Neuronal stem cell (in vitro differentiated cells): ENCODE measurements at regions not wholly inside any gene's neighbourhood (a gene's known extent, or its start where the extent isn't known, plus 50 kb on each side); places are given as distances from the start of the nearest gene placed in this dataset. TPM values are rescaled to one million over a fixed set of nuclear protein-coding genes. Genes with fewer than 3 reads are reported as not detected.

Experiments used
- DNase-seq: peaks from one replicate; pipeline ENCODE4 v3.0.0-alpha.2; 2013; ENCODE audit warnings: low spot score
- H2AFZ ChIP-seq: one replicate; pipeline ENCODE4 v1.6.1; 2013; ENCODE audit warnings: mild to moderate bottlenecking, low read length, inconsistent platforms
- H2AK5ac ChIP-seq: 2 replicates; pipeline ENCODE4 v1.6.1; 2013; ENCODE audit warnings: low read depth, mild to moderate bottlenecking, inconsistent platforms, low read length, moderate library complexity, mixed read lengths
- H2BK120ac ChIP-seq: 2 replicates; pipeline ENCODE4 v1.6.1; 2013; ENCODE audit warnings: low read depth, mild to moderate bottlenecking, inconsistent platforms, low read length, moderate library complexity, mixed read lengths
- H2BK12ac ChIP-seq: one replicate; pipeline ENCODE4 v1.6.1; 2013; ENCODE audit warnings: low read length, inconsistent platforms
- H2BK15ac ChIP-seq: 2 replicates; pipeline ENCODE4 v1.6.1; 2013; ENCODE audit warnings: mild to moderate bottlenecking, low read length, inconsistent platforms, mixed read lengths
- H2BK5ac ChIP-seq: one replicate; pipeline ENCODE4 v1.6.1; 2013; ENCODE audit warnings: inconsistent platforms, mild to moderate bottlenecking, low read length, moderate library complexity
- H3K14ac ChIP-seq: one replicate; pipeline ENCODE4 v1.6.1; 2013; ENCODE audit warnings: low read length, inconsistent platforms
- H3K18ac ChIP-seq: 2 replicates; pipeline ENCODE4 v1.6.1; 2013; ENCODE audit warnings: low read length, inconsistent platforms
- H3K23ac ChIP-seq: 2 replicates; pipeline ENCODE4 v1.6.1; 2013; ENCODE audit warnings: low read depth, mild to moderate bottlenecking, mixed read lengths, low read length, inconsistent platforms; ENCODE audit not compliant: poor library complexity
- H3K27ac ChIP-seq: replicated peaks from 3 replicates; pipeline ENCODE4 v1.5.1; 2013; ENCODE audit warnings: low read length, inconsistent platforms
- H3K27me3 ChIP-seq, 3 experiments: 2 replicates each; pipeline ENCODE4 v1.6.1; 2013; ENCODE audit warnings: low read length in 3 of 3, mild to moderate bottlenecking in 2 of 3, inconsistent platforms in 1 of 3, low read depth in 1 of 3, mixed read lengths in 1 of 3, moderate library complexity in 1 of 3; ENCODE audit not compliant: control insufficient read depth in 3 of 3, insufficient read depth in 3 of 3
- H3K36me3 ChIP-seq, 2 donors: replicated peaks in 1 of 2; 2 replicates each; pipeline ENCODE4 v1.6.1; 2013; ENCODE audit warnings: low read length in 2 of 2; ENCODE audit not compliant: control insufficient read depth in 2 of 2, insufficient read depth in 2 of 2
- H3K4ac ChIP-seq: 2 replicates; pipeline ENCODE4 v1.6.1; 2013; ENCODE audit warnings: inconsistent platforms, mild to moderate bottlenecking, low read length, moderate library complexity
- H3K4me1 ChIP-seq, 2 donors: 1 replicate in 1 of 2; 2 replicates in 1 of 2; pipeline ENCODE4 v1.6.1; 2013; ENCODE audit warnings: low read length in 2 of 2, low read depth in 1 of 2; ENCODE audit not compliant: control insufficient read depth in 2 of 2, insufficient read depth in 1 of 2
- H3K4me2 ChIP-seq: one replicate; pipeline ENCODE4 v1.6.1; 2013; ENCODE audit warnings: mild to moderate bottlenecking, low read length, inconsistent platforms; ENCODE audit not compliant: insufficient read depth, poor library complexity, severe bottlenecking
- H3K4me3 ChIP-seq, 2 donors: 2 replicates each; pipeline ENCODE4 v1.5.1; 2013; ENCODE audit warnings: low read length in 2 of 2, mild to moderate bottlenecking in 2 of 2, inconsistent platforms in 1 of 2, moderate library complexity in 1 of 2
- H3K79me1 ChIP-seq: one replicate; pipeline ENCODE4 v1.6.1; 2013; ENCODE audit warnings: low read depth, mild to moderate bottlenecking, inconsistent platforms, low read length, moderate library complexity
- H3K9ac ChIP-seq: one replicate; pipeline ENCODE4 v1.6.1; 2013; ENCODE audit warnings: mild to moderate bottlenecking, low read depth, low read length, inconsistent platforms; ENCODE audit not compliant: poor library complexity
- H3K9me3 ChIP-seq, 2 donors: replicated peaks in 1 of 2; 2 replicates each; pipeline versions ENCODE3 to v1.6.1; 2013; ENCODE audit warnings: low read length in 2 of 2, mild to moderate bottlenecking in 2 of 2, inconsistent platforms in 1 of 2, low read depth in 1 of 2, mixed read lengths in 1 of 2, moderate library complexity in 1 of 2; ENCODE audit not compliant: control insufficient read depth in 2 of 2, insufficient read depth in 1 of 2
- H4K8ac ChIP-seq: one replicate; pipeline ENCODE4 v1.6.1; 2013; ENCODE audit warnings: low read depth, mild to moderate bottlenecking, inconsistent platforms, low read length, moderate library complexity
- H4K91ac ChIP-seq: one replicate; pipeline ENCODE4 v1.6.1; 2013; ENCODE audit warnings: low read length, low read depth, mild to moderate bottlenecking, inconsistent platforms; ENCODE audit not compliant: poor library complexity
- WGBS, 2 donors: extraction: QIAGEN DNeasy Blood & Tissue Kit; methylation state at CpG; one replicate each; pipeline ENCODE4 v1.1.7; 2013; ENCODE audit warnings: missing lambda C conversion rate in 2 of 2, mixed read lengths in 1 of 2; ENCODE audit not compliant: insufficient read length in 2 of 2, insufficient replicate concordance in 1 of 2; ENCODE audit errors: extremely low coverage in 2 of 2; 5-methylcytosine and 5-hydroxymethylcytosine counted together
- small RNA-seq: library from polyadenylated mRNA; stranded (forward); fragments of <200 nt; extraction: miRNeasy Mini kit (QIAGEN cat#:217004); gene quantifications from one replicate; pipeline ENCODE3, GENCODE V24; 2013; ENCODE audit not compliant: insufficient read depth

DNA sequence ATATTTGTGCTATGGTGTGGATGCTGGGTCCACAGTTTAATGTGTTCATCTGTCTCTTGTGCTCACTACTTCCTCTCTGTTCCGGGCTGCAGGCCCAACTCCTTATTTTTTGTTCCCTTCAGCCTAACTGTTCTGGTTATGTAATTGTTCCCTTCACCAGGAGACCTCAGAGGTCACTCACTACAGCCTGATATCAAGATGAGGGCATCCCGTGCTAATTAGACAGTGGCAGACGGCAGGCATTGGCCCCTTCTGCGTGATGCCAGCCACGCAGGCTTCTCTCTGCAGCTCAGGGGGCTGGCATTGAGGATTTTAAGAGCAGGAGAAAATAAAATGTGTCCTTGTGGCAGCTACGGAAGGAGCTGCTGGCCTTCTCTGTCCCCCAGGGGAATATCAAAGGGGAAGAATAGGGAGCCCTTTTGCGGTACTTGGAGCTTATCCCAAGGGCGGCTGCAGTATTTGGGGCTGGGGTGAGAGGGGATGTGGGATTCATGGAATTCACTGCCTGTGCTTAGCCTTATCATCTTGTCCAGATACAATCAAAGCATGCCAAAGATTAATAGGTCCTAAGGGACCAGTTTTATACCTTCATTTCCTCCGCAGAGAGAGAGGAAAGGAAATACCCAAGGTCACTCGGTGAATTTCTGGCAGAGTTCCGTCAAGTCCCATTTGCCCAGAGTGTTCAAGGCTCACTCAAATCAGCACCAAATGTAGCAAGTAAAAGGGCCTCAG lies 53.3 kb upstream of the TRIB2 start:
- Histone ChIP-seq H3K4ac (no peak overlapping the region), H3K79me1 (no peaks in the 10 kb centered on the region), H2BK12ac (no peak overlapping the region), H3K18ac (no peak overlapping the region), H3K4me1 (peaks cover 0 to under 1% of the 10 kb centered on the region in 2 donors), H3K36me3 (no peaks in the 10 kb centered on the region), H2AK5ac (no peak overlapping the region), H3K27ac (no peak overlapping the region), H3K9ac (no peak overlapping the region), H3K14ac (no peak overlapping the region), H3K9me3 (peaks cover 4 to 22% of the 10 kb centered on the region in 2 donors), H3K23ac (no peak overlapping the region), H4K8ac (no peak overlapping the region), H3K27me3 (no peaks in the 10 kb centered on the region), H2BK5ac (no peak overlapping the region), H3K4me2 (no peak overlapping the region), H4K91ac (no peak overlapping the region), H2AFZ (no peak overlapping the region), H2BK120ac (no peak overlapping the region), H2BK15ac (no peak overlapping the region), H3K4me3 (no peak overlapping the region)
- DNase-seq: no peak
- no CpG with 5 or more reads among the region's 11 CpGs for WGBS, 2 donors

- H3K79me1 ChIP-seq: no peaks in the 10 kb centered on the region
- H3K27ac ChIP-seq: no peak overlapping the region
- H3K9ac ChIP-seq: no peak overlapping the region
- H4K91ac ChIP-seq: no peak overlapping the region
- H3K9me3 ChIP-seq: peaks cover 4 to 22% of the 10 kb centered on the region in 2 donors
- no peak overlapping the region for H3K18ac ChIP-seq
- H2BK5ac ChIP-seq: no peak overlapping the region
- DNase-seq: no peak
- no peak overlapping the region for H4K8ac ChIP-seq
- H3K14ac ChIP-seq: no peak overlapping the region
- peaks cover 4 to 6% of the 10 kb centered on the region in 2 donors for H3K4me1 ChIP-seq
- H2AK5ac ChIP-seq: no peak overlapping the region
- no peak overlapping the region for H3K4me2 ChIP-seq
- no peak overlapping the region for H2BK120ac ChIP-seq
- H3K4me3 ChIP-seq: no peak overlapping the region
- H3K36me3 ChIP-seq: no peaks in the 10 kb centered on the region
- no peak overlapping the region for H2BK15ac ChIP-seq
- H3K23ac ChIP-seq: no peak overlapping the region
- no peak overlapping the region for H2AFZ ChIP-seq
- H3K4ac ChIP-seq: no peak overlapping the region
- H3K27me3 ChIP-seq: no peaks in the 10 kb centered on the region
- no peak overlapping the region for H2BK12ac ChIP-seq
Observed at GRCh38 chr2:12665334-12665733, 51.4 kb upstream of the TRIB2 start.

GRCh38 chr2:12666445-12666844 lies 50.3 kb upstream of the TRIB2 start:
- Histone ChIP-seq H3K79me1 (no peaks in the 10 kb centered on the region), H2BK120ac (no peak overlapping the region), H3K4me1 (peaks cover 4 to 6% of the 10 kb centered on the region in 2 donors), H2AK5ac (no peak overlapping the region), H3K14ac (no peak overlapping the region), H2BK15ac (no peak overlapping the region), H3K18ac (no peak overlapping the region), H3K36me3 (no peaks in the 10 kb centered on the region), H3K9ac (no peak overlapping the region), H3K23ac (no peak overlapping the region), H2AFZ (no peak overlapping the region), H3K4ac (no peak overlapping the region), H3K9me3 (peaks cover 4 to 19% of the 10 kb centered on the region in 2 donors), H3K4me3 (no peak overlapping the region), H3K27ac (no peak overlapping the region), H4K8ac (no peak overlapping the region), H4K91ac (no peak overlapping the region), H3K27me3 (no peaks in the 10 kb centered on the region), H3K4me2 (no peak overlapping the region), H2BK12ac (no peak overlapping the region), H2BK5ac (no peak overlapping the region)
- no peak for DNase-seq

Small RNA genes lying in the stretch of these regions (small RNA-seq; reads per million reads assigned to genes)
- gene MIR3681 (23.3 reads per million, percentile 83 among the genes with 10 or more reads in this experiment), gene RF00093 (not detected), gene RNU6-843P (not detected)
